H1 (cell line): ENCODE measurements at regions not wholly inside any gene's neighbourhood (a gene's known extent, or its start where the extent isn't known, plus 50 kb on each side); places are given as distances from the start of the nearest gene placed in this dataset.

Experiments
- CTCF ChIA-PET: fragments of 300-600 bp; sonication (Branson Sonifier 250); formaldehyde crosslinking; loops from one replicate; lab custom pipeline; 2021; ENCODE audit not compliant: partially characterized antibody; lab: Charles Lee
- POLR2A ChIA-PET: fragments of 300-600 bp; sonication (Branson Sonifier 250); formaldehyde crosslinking; loops from one replicate; lab custom pipeline; 2021; ENCODE audit warnings: inconsistent platforms; ENCODE audit not compliant: partially characterized antibody; lab: Charles Lee
- DNase-seq, 2 experiments: peaks; one replicate each; pipeline versions ENCODE4 v3.0.0 to v3.0.0-alpha.2; 2010 to 2022; ENCODE audit warnings: low spot score in 2 of 2, low read depth in 1 of 2, mixed read lengths in 1 of 2
- FAIRE-seq: peaks from 2 replicates; lab custom pipeline; 2011; peaks lifted over from hg19 to GRCh38; lab: Jason Lieb, UNC
- H2AFZ ChIP-seq: 2 replicates; pipeline ENCODE4 v1.8.1; 2012; ENCODE audit warnings: low read length, inconsistent platforms
- H2AK5ac ChIP-seq: 2 replicates; pipeline ENCODE4 v1.6.1; 2013; ENCODE audit warnings: low read depth, low read length
- H2BK120ac ChIP-seq: replicated peaks from 2 replicates; pipeline ENCODE3; 2013; ENCODE audit warnings: low read depth, low read length, inconsistent platforms
- H2BK12ac ChIP-seq: 2 replicates; pipeline ENCODE4 v1.6.1; 2013; ENCODE audit warnings: low read depth, low read length
- H2BK15ac ChIP-seq: 2 replicates; pipeline ENCODE4 v1.6.1; 2013; ENCODE audit warnings: low read length
- H2BK20ac ChIP-seq: 2 replicates; pipeline ENCODE4 v1.6.1; 2013; ENCODE audit warnings: low read length
- H2BK5ac ChIP-seq: 2 replicates; pipeline ENCODE4 v1.6.1; 2013; ENCODE audit warnings: low read depth, low read length
- H3K14ac ChIP-seq: 2 replicates; pipeline ENCODE4 v1.6.1; 2013; ENCODE audit warnings: inconsistent platforms; ENCODE audit not compliant: insufficient read length
- H3K18ac ChIP-seq: 2 replicates; pipeline ENCODE4 v1.6.1; 2013; ENCODE audit warnings: low read length; ENCODE audit errors: extremely low read depth
- H3K23ac ChIP-seq: 2 replicates; pipeline ENCODE4 v1.6.1; 2013; ENCODE audit warnings: inconsistent platforms; ENCODE audit not compliant: insufficient read length
- H3K23me2 ChIP-seq: 2 replicates; pipeline ENCODE4 v1.6.1; 2013; ENCODE audit warnings: low read depth, low read length
- H3K27ac ChIP-seq: 2 replicates; pipeline ENCODE4 v1.6.1; 2011; ENCODE audit warnings: low read depth, low read length, inconsistent platforms
- H3K27me3 ChIP-seq, 4 experiments: replicated peaks in 1 of 4; 1 replicate in 1 of 4; 2 replicates in 3 of 4; pipeline versions ENCODE4 v1.6.1 to v1.8.1; 2011 to 2013; ENCODE audit warnings: low read length in 3 of 4, mild to moderate bottlenecking in 3 of 4, inconsistent platforms in 2 of 4, mixed read lengths in 2 of 4, moderate library complexity in 1 of 4; ENCODE audit not compliant: control insufficient read depth in 3 of 4, insufficient read depth in 3 of 4; ENCODE audit errors: extremely low read depth in 1 of 4
- H3K36me3 ChIP-seq, 4 experiments: 2 replicates each; pipeline versions ENCODE4 v1.6.1 to v1.8.1; 2011 to 2013; ENCODE audit warnings: mild to moderate bottlenecking in 4 of 4, low read length in 3 of 4, moderate library complexity in 2 of 4, control low read depth in 1 of 4, inconsistent platforms in 1 of 4; ENCODE audit not compliant: insufficient read depth in 4 of 4, control insufficient read depth in 2 of 4
- H3K4ac ChIP-seq: replicated peaks from 2 replicates; pipeline ENCODE3; 2013; ENCODE audit warnings: low read length, low read depth, mixed read lengths, inconsistent platforms; ENCODE audit not compliant: insufficient read length
- H3K4me1 ChIP-seq, 4 experiments: replicated peaks in 1 of 4; 1 replicate in 1 of 4; 2 replicates in 3 of 4; pipeline versions ENCODE4 v1.6.1 to v1.8.1; 2011 to 2013; ENCODE audit warnings: low read length in 3 of 4, inconsistent platforms in 2 of 4, mixed read lengths in 1 of 4; ENCODE audit not compliant: insufficient read depth in 4 of 4, control insufficient read depth in 3 of 4
- H3K4me2 ChIP-seq, 2 experiments: 2 replicates each; pipeline versions ENCODE4 v1.6.1 to v1.8.1; 2011 to 2013; ENCODE audit warnings: low read depth in 2 of 2, low read length in 2 of 2, control low read depth in 1 of 2, inconsistent platforms in 1 of 2, mild to moderate bottlenecking in 1 of 2; ENCODE audit not compliant: insufficient read depth in 1 of 2
- H3K4me3 ChIP-seq, 4 experiments: fragments of 200-600, 300-600 bp in 1 of 4; sonication (generic), shearing (Covaris generic), sonication (Bioruptor Twin) in 1 of 4; 2 replicates each; pipeline versions ENCODE4 v1.5.1 to v1.8.1; 2011 to 2016; ENCODE audit warnings: low read length in 4 of 4, low read depth in 3 of 4, control low read depth in 2 of 4, inconsistent platforms in 2 of 4, mild to moderate bottlenecking in 2 of 4, mixed read lengths in 1 of 4, moderate library complexity in 1 of 4; ENCODE audit not compliant: insufficient read depth in 2 of 4; ENCODE audit errors: extremely low read depth in 1 of 4
- H3K56ac ChIP-seq: replicated peaks from 2 replicates; pipeline ENCODE3; 2013; ENCODE audit warnings: low read depth, mild to moderate bottlenecking, mixed read lengths, low read length, inconsistent platforms; ENCODE audit not compliant: insufficient read length
- H3K79me1 ChIP-seq: 2 replicates; pipeline ENCODE4 v1.6.1; 2013; ENCODE audit warnings: low read depth, low read length, control low read depth
- H3K79me2 ChIP-seq, 2 experiments: 2 replicates each; pipeline versions ENCODE4 v1.6.1 to v1.8.1; 2012 to 2013; ENCODE audit warnings: low read length in 2 of 2, mild to moderate bottlenecking in 2 of 2, inconsistent platforms in 1 of 2; ENCODE audit not compliant: insufficient read depth in 2 of 2, control insufficient read depth in 1 of 2
- H3K9ac ChIP-seq, 4 experiments: replicated peaks in 1 of 4; 1 replicate in 1 of 4; 2 replicates in 3 of 4; pipeline versions ENCODE4 v1.6.1 to v1.8.1; 2011 to 2013; ENCODE audit warnings: low read depth in 3 of 4, low read length in 3 of 4, control low read depth in 2 of 4, mild to moderate bottlenecking in 2 of 4, moderate library complexity in 2 of 4, inconsistent platforms in 1 of 4; ENCODE audit errors: extremely low read depth in 1 of 4
- H3K9me3 ChIP-seq, 2 experiments: 2 replicates each; pipeline versions ENCODE4 v1.6.1 to v1.8.1; 2012 to 2013; ENCODE audit warnings: mild to moderate bottlenecking in 2 of 2, moderate library complexity in 2 of 2, control low read depth in 1 of 2, inconsistent platforms in 1 of 2, low read depth in 1 of 2, low read length in 1 of 2, mixed read lengths in 1 of 2; ENCODE audit not compliant: insufficient read depth in 2 of 2
- H4K20me1 ChIP-seq, 2 experiments: replicated peaks in 1 of 2; 2 replicates each; pipeline versions ENCODE3 to v1.8.1; 2011 to 2013; ENCODE audit warnings: inconsistent platforms in 2 of 2, low read length in 2 of 2, mild to moderate bottlenecking in 1 of 2; ENCODE audit not compliant: insufficient read depth in 2 of 2, control insufficient read depth in 1 of 2
- H4K5ac ChIP-seq: 2 replicates; pipeline ENCODE4 v1.6.1; 2013; ENCODE audit warnings: low read length, low read depth, mixed read lengths, inconsistent platforms; ENCODE audit not compliant: insufficient read length
- H4K8ac ChIP-seq: 2 replicates; pipeline ENCODE4 v1.8.0; 2013; ENCODE audit warnings: mild to moderate bottlenecking, moderate library complexity, low read length, inconsistent platforms; ENCODE audit not compliant: insufficient read depth; ENCODE audit errors: extremely low read depth
- H4K91ac ChIP-seq: replicated peaks from 2 replicates; pipeline ENCODE3; 2013; ENCODE audit warnings: low read length, mixed read lengths, inconsistent platforms; ENCODE audit not compliant: insufficient read length
- BACH1 ChIP-seq: IDR thresholded peaks from 2 replicates; pipeline ENCODE4 v1.6.1; 2012; ENCODE audit warnings: low read length, improper control_type of control experiment
- EZH2 ChIP-seq: fragments of 200-600 bp; sonication (generic); IDR thresholded peaks from 2 replicates; pipeline ENCODE4 v1.7.1; 2012; ENCODE audit warnings: low read depth, mild to moderate bottlenecking, moderate library complexity, low read length, inconsistent platforms; ENCODE audit not compliant: severe bottlenecking
- PHF8 ChIP-seq: fragments of 200-600 bp; sonication (generic); conservative IDR thresholded peaks from 2 replicates; pipeline ENCODE4 v1.7.1; 2012; ENCODE audit warnings: low read depth, mild to moderate bottlenecking, inconsistent platforms, low read length, moderate library complexity
- RNF2 ChIP-seq: fragments of 200-900, 300-1000 bp; sonication (generic); IDR thresholded peaks from 2 replicates; pipeline ENCODE4 v1.7.1; 2016; ENCODE audit warnings: borderline replicate concordance, low read depth, mild to moderate bottlenecking, antibody characterized with exemption, low read length; ENCODE audit not compliant: poor library complexity, severe bottlenecking; ENCODE audit errors: missing control alignments
- ZNF274 ChIP-seq: IDR thresholded peaks from 2 replicates; pipeline ENCODE4 v1.7.0; 2012; ENCODE audit warnings: low read length, borderline replicate concordance; ENCODE audit errors: extremely low read depth
- WGBS, 2 experiments: shearing (Covaris generic) in 1 of 2; methylation state at CpG; one replicate each; pipeline versions ENCODE4 v1.1.6 to v1.1.7; 2013 to 2015; ENCODE audit warnings: low lambda C conversion rate in 2 of 2, mixed read lengths in 2 of 2, inconsistent platforms in 1 of 2, low coverage in 1 of 2, missing lambda C conversion rate in 1 of 2; ENCODE audit not compliant: insufficient replicate concordance in 2 of 2, insufficient coverage in 1 of 2, insufficient read length in 1 of 2; ENCODE audit errors: extremely low coverage in 1 of 2, missing lambda C conversion rate in 1 of 2; 5-methylcytosine and 5-hydroxymethylcytosine counted together

DNA sequence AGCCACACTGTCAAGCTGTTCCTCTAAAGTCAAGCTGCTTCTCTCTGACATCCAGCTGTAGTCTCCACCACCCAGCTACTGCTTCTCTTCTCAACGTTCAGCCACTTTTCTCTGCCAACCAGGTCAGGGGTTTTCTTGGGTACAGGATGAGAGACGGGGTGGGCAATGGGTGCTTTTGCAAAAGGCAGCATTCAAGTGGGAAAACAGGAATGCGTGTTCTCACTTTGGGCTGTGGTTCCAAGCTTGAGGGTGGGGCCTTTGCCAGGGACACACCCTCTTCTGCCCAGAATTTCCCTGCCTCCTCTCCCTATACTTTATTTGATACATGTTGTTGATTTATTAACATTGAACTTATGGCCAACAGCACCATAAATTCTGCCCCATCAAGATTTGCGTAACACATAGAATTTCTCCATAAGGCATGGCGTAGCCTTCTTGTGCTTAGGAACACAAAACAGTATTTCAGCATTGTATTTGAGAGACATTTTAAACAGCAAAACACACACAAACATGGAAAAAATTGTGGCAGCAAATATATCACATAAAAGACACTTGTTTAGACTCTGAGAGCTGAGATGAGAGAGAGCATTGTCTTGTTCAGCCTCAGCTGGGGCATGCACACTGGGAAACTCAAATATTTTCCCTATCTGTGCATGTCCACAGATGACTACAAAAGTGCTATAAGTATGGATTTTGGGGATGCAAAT lies 392.8 kb downstream of the SLITRK6 start:
- H3K23ac ChIP-seq, result no peak overlapping the region
- ChIA-PET CTCF (interaction anchor here (0.6 kb wide), 1 partner anchor 34 kb away, joined by 3 read pairs; no protein-coding TSS in a partner anchor), POLR2A (no interaction called here)
- no peak overlapping the region for H3K4me3 ChIP-seq
- H3K27me3 ChIP-seq, result no peaks in the 10 kb centered on the region
- 90% methylated on average over 5 of the region's 5 CpGs; no CpG with 5 or more reads in 1 of the 2 experiments for WGBS, 2 experiments
- no peak overlapping the region for H2BK20ac ChIP-seq
- H3K18ac ChIP-seq, result no peak overlapping the region
- H3K4me2 ChIP-seq, result no peak overlapping the region
- H2BK5ac ChIP-seq, result no peak overlapping the region
- H3K9me3 ChIP-seq, result no peaks in the 10 kb centered on the region
- no peak overlapping the region for H2BK15ac ChIP-seq
- H3K79me2 ChIP-seq, result no peaks in the 10 kb centered on the region
- H2AFZ ChIP-seq, result 0 out of 2 replicates have a peak overlapping the region, but pooled peaks have one; percentile 32
- FAIRE-seq (no peak), DNase-seq (no peak)
- no peak overlapping the region for H4K5ac ChIP-seq
- H4K20me1 ChIP-seq, result no peaks in the 10 kb centered on the region
- H3K14ac ChIP-seq, result no peak overlapping the region
- no peaks in the 10 kb centered on the region for H3K23me2 ChIP-seq
- H4K8ac ChIP-seq, result no peak overlapping the region
- no peak overlapping the region for H2AK5ac ChIP-seq
- H3K36me3 ChIP-seq, result no peaks in the 10 kb centered on the region
- no peaks in the 10 kb centered on the region for H3K4me1 ChIP-seq
- no peak overlapping the region for H3K56ac ChIP-seq
- H3K79me1 ChIP-seq, result no peaks in the 10 kb centered on the region
- no peak overlapping the region for H2BK120ac ChIP-seq
- H3K27ac ChIP-seq, result no peak overlapping the region
- H3K4ac ChIP-seq, result no peak overlapping the region
- H4K91ac ChIP-seq, result no peak overlapping the region
- no peak overlapping the region for H2BK12ac ChIP-seq
- H3K9ac ChIP-seq, result no peak overlapping the region
- TF ChIP-seq RNF2 (no peak), BACH1 (no peak), EZH2 (no peak), PHF8 (no peak), ZNF274 (no peak)
- TF ChIP-seq, all 59 proteins: peak for 0
